Skin epidermis (tissue), 12 donors: ENCODE measurements at regions not wholly inside any gene's neighbourhood (a gene's known extent, or its start where the extent isn't known, plus 50 kb on each side); places are given as distances from the start of the nearest gene placed in this dataset.

Experiments used
- H3K27ac ChIP-seq, 21 experiments: fragments of 200-600 bp; sonication (generic) in 11 of 21; one replicate each; pipeline ENCODE4 v1.5.0; 2020; ENCODE audit warnings: mild to moderate bottlenecking in 3 of 21, inconsistent platforms in 2 of 21, moderate library complexity in 2 of 21
- H3K4me3 ChIP-seq, 7 experiments: fragments of 200-600 bp; sonication (generic) in 2 of 7; one replicate each; pipeline ENCODE4 v1.5.0; 2020; ENCODE audit warnings: inconsistent platforms in 2 of 7, mild to moderate bottlenecking in 2 of 7, moderate library complexity in 1 of 7

DNA sequence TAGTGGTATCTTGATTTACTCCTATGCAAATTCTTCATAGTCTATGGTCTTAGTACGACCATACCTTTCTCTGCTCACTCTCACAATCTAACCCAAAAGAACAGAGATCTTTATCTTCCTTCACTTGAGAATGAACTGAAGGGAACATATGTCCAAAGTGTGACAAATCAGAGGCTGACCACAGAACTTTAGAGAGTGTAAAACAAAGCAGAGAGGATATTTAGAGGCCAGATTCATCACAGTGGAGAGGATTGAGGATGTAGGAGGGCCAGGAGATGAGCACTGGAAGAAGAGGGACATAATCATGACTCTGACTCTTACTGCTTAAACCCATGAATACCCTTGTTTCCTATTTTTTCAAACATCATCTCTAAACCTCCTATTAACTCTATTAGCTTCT, 935.3 kb upstream of the PHF14 start:
- no peak overlapping the region for H3K27ac ChIP-seq
- H3K4me3 ChIP-seq: no peak overlapping the region

DNA sequence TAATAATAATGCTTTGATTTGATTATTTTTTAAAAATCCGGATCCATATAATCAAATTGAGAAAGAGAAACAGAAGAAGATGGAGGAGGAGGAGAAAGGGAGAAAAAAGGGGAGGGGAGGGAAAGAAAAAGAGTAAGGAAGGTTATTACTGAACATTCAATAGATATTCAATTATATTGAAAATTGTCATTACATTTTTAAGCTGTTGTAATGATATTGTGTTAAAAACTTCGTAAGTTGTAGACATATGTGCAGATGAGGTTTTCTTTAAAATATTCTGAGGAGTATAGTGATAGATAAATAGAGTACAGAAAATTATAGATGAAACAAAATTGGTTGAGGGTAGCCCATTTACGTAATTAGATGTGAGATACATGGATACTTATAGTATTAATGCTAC, 933.0 kb upstream of the PHF14 start:
- Histone ChIP-seq H3K27ac (no peak overlapping the region), H3K4me3 (no peak overlapping the region)

DNA sequence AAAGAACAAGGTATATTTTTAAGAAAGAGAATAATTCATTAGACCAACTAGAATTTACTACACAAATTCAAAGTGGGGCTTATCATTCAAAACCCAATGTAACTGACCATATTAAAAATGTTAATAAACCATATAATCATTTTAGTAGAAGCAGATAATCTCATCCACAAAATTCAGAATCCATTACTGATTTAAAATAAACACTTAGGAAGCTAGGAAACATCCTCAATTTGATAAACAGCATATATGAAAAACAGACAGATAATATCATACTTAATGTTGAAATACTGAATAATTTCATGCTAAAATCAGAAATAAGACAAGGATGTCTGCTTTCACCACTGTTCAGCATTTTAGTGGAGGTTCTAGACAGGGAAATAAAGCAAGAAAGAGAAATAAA, 902.8 kb upstream of the PHF14 start:
- Histone ChIP-seq H3K27ac (no peak overlapping the region), H3K4me3 (no peak overlapping the region)

DNA sequence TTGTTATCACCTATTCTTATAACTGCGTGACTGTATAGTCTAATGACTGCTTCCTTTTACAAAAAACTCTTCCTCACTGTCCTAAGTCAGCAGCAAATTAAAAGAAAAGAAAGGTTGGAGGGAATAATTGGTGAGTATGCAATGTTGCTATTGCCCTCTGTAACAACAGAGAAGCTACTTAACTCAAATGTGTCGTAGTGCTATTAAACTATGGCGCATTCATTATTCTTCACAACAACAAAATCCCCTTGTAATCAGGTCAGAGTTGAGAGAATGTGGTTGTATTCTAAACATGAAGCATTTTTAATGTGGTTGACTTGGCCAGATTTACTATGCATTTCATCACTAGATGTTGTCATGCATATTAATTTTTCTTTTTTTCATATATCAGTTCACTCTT, 897.8 kb upstream of the PHF14 start:
- no peak overlapping the region for H3K4me3 ChIP-seq
- no peak overlapping the region for H3K27ac ChIP-seq

DNA sequence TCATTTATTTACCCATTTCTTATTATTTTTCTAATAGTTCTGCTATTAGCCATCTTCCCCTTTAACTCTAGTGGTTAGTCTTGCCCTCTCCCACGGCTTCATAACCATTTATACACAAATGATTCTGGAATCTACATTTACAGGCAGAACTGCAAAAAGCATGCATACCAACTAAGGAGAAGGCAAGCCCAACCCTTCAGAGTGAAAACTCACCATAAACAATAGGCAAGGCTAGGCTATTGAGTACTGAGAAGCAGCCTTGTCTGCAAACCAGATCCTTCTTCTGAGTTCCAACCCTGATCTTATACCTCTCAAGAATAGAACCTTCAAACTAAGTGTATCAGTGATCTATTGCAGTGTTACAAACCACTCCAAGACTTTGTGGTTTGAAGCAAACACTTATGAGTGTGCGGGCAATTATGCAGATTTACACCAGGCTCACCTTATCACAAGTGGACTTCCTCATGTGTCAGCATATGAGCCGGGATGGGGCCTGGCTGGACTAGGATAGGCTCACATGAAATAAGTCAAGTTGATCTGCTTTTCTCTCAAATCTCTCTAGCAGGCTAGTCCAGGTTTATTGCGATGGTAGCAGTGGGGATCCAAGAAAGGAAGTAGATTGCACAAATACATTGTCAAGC, 896.9 kb upstream of the PHF14 start:
- H3K4me3 ChIP-seq: no peak overlapping the region
- H3K27ac ChIP-seq: no peak overlapping the region

DNA sequence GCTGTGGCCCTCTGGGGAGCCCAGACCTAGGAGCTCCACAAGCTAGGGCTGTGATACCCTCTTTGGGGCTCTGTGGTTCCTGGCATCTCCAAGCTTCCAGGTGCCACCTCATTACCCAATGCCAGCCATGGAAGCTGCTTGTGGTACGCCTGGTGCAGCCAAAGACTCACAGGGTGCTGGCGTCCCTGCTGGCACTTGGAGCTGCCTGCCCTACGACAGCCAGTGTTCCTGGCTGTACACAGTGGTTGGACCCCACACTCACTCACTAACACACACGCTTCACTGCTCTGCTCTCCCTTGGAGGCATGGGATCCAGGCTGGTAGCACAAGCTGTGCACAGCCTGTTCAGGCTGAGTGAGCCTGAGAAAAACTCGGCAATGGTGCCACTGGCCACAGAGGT, 894.1 kb upstream of the PHF14 start:
- H3K4me3 ChIP-seq: no peak overlapping the region
- H3K27ac ChIP-seq: no peak overlapping the region

DNA sequence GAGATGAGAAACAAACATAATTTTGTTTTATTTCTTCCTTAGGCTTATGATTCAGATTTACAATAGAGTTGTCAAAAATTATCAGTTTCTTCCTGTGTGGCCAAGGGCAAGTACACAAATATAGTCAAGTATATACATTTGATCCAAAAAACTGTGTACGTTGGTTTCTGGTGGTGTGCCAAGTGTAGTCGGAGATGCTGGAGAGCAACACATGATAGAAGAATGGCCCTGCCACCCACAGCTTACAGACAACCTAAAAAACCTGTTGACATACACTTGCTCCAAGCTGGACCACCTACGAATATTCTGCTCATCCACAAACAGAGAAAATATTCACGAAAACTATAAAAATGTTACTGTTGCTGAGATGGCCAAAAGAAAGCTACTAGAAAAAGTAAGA, 890.8 kb upstream of the PHF14 start:
- no peak overlapping the region for H3K4me3 ChIP-seq
- H3K27ac ChIP-seq: no peak overlapping the region

DNA sequence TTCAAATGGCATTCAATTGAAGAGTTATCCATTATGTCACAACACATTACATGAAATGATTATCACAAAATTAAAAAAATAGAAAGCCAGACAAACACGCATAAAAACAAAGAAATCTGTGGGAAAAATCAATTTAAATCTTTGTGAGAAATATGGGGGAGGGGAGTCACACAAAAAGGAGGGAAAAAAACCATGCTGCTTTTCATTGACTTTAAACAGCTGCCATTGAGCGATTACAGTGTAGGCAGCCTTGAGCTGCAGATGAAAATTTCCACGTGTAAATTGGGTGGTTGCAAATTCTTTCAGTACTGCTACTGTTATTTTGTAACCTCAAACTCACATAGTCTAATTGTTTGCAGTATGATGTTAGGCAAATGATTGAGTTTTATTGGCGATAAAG, 889.9 kb upstream of the PHF14 start:
- H3K4me3 ChIP-seq: no peak overlapping the region
- no peak overlapping the region for H3K27ac ChIP-seq

DNA sequence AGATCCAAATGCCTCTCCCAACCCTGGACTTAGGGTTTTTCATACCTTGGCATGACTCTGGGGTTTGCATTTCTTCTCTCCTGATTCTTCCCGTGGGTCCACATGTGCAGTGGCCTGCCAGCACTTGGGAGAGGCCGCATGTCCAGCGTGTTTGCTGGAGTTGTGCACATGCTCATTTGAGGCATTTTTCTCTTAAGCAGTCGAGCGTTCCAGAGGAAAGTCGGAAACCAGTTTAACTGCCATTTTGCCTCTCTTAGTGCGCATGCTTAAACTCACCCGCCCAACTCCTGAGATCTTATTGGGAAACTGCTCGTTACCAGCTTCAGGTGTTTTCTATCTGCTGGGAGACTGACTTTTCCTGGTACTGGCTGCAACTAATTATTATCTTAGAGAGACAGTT, 888.4 kb upstream of the PHF14 start:
- no peak overlapping the region for H3K4me3 ChIP-seq
- H3K27ac ChIP-seq: no peak overlapping the region

DNA sequence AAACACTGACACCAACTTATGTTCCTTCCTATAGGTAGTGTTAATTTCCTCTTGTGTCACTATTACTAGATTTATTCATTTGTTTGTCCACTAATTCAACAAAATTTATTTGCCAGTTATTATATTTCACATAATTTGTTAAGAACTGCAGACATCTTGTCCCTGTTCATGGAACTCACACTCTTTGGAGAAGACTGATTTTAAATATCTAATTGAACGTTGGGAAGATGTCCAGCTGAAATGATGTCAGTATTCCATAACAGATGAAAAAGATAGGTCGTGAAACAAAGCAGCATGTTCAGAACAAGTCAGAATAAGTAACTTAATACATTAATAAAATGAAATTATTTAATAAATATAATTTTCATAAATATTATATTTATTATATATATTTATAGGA, 873.1 kb upstream of the PHF14 start:
- Histone ChIP-seq H3K4me3 (no peak overlapping the region), H3K27ac (no peak overlapping the region)

DNA sequence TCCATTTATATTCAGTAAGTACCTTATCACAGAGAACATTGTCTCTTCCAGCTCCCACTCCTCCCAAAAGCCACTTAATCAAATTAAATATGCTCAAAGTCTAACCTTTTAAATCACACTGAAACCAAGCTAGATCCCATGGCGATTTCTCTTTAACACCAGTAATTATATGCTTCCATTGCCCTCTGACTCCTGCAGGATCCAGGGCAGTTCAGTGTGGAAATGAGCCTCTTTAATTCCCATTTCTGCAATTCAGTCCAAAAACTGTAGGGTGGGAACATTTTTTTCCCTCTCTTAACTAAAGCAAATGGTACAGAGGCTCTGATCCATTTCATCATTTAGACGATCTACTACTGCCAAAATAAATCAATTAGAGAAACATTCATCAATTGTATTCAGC, 872.3 kb upstream of the PHF14 start:
- no peak overlapping the region for H3K27ac ChIP-seq
- no peak overlapping the region for H3K4me3 ChIP-seq

DNA sequence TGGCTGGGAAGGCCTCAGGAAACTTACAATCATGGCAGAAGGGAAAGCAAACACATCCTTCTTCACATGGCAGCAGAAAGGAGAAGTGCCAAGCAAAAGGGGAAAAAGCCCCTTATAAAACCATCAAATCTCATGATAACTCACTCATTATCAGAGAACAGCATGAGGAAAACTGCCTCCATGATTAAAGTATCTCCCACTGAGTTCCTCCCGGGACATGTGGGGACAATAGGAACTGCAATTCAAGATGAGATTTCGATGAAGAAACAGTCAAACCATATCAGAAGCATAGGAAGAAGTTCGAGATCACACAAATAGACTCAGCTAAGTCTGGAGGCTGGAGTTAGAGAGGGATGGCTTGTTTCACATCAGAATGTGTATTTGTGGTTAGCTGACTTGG, 869.4 kb upstream of the PHF14 start:
- no peak overlapping the region for H3K4me3 ChIP-seq
- no peak overlapping the region for H3K27ac ChIP-seq

DNA sequence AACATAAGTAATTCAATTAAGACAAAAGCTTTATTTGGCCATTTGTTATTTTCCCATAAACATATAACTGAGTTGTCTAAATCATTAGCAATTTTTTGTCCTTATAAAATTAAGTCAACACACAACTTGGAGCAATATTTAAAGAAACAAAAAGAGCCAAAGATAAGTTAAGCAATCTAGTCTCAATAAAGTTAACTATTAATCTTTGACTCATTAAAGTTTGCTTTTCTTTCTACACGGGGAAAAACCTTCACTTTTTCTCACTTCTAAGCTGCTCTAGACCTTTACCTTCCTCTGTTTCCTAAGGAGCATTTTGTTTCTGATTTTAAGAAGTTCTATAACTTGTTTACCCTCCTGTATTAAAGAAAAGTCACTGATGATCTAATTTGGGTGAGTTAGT, 867.1 kb upstream of the PHF14 start:
- H3K4me3 ChIP-seq: no peak overlapping the region
- H3K27ac ChIP-seq: no peak overlapping the region

DNA sequence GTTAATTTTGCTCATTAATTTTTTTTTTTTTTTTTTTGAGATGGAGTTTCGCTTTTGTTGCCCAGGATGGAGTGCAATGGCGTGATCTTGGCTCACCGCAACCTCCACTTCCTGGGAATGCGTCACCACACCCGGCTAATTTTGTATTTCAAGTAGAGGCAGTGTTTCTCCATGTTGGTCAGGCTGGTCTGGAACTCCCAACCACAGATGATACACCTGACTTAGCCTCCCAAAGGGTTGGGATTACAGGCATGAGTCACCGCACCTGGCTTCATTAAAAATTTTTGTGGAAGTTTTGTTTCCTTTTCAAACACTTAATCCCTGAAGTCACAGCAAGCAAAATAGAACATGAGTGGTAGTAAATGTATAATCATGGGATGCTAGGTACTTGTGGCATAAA, 857.2 kb upstream of the PHF14 start:
- H3K4me3 ChIP-seq: no peak overlapping the region
- no peak overlapping the region for H3K27ac ChIP-seq

DNA sequence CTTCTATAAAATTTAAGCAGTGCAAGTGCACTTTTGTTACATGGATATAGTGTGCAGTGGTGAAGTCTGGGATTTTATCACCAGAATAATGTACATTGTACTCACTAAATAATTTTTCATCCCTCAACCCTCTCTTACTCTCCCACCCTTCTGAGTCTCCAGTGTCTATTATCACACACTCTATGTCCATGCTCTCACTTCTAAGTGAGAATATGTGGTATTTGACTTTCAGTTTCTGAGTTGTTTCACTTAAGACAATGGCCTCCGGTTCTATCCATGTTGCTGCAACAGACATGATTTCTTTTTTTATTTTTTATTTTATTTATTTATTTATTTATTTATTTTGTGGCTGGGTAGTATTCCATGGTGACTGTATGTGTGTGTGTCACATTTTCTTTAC, 855.9 kb upstream of the PHF14 start:
- Histone ChIP-seq H3K27ac (no peak overlapping the region), H3K4me3 (no peak overlapping the region)

DNA sequence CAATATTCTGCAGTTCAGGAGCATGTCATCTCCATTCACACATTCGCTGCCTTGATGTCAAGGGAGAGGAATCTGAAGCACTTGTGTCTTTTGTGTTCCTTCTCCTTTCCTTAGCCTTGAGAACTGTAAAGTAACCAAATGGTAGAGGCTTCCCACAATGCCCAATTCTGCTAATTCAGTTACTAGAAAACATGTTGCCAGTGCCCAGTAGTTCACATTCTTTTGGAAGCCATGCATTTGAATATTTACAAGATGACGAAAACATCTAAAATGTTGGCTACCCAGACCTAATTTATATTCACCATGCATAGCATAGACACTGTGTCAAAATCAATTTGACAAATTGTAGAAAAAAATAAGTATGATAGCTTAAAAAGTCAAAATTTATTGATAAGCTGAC, 852.7 kb upstream of the PHF14 start:
- Histone ChIP-seq H3K27ac (no peak overlapping the region), H3K4me3 (no peak overlapping the region)

DNA sequence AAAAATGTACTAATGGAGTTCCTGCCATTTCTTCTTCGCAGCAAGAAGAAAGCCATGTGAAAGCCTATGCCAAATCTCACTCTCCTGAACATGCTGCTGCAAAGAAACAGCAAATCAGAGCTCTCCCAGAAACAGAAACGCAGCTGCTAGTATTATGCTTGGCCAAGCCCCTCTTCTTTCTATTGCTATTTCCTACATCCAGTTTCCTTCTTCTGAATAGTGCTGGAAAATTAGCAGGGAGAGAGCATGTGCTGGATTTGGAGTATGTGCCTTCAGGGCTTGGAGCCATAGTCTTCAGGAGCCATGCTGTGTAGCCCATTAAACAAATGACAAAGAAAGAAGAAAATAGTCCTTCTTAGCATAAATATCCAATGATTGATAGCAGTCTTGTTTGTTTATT, 852.0 kb upstream of the PHF14 start:
- no peak overlapping the region for H3K4me3 ChIP-seq
- H3K27ac ChIP-seq: no peak overlapping the region

DNA sequence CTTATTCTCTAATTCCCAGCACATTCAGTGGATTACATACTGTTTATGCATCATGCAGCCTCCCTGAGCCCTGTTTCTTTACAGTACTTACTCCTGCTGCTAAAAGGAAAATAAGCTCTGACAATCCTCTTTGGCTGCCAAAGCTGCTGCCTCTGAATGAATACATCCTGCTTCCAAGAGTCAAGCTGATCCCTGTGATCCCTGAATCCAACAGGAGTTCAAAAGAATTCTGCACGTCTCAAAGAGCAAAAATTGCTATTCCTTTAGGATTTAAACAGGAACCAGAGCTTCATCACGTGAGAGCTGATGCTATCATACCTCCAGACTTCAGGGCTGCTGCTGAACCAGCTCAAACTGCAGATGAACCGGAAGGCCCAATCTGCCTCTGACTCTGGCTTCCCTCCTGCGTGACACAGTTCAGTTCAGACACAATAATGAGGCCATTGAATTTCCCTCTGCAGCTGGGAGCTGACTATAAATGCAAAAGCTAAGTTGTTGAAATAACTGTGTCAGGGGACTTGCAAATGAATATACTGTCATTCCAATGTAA, 851.0 kb upstream of the PHF14 start:
- no peak overlapping the region for H3K4me3 ChIP-seq

DNA sequence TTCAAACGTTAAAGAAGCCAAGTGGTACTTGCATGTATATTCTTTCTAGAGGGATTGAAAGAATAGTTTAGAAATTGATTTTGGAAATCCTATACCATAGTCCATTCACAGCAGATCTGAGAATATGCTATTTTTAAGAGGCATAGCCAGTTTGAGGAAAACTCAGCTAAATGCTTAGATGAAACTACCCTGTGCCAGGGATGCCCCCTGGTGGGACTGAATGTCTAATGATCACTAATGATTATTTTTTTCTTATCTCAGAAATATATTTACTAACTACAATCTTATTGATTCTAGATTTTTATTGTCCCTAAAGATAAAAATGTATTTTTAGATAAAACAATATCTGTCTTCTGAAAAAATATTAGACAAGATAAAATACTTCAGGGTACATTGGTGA, 844.9 kb upstream of the PHF14 start:
- Histone ChIP-seq H3K4me3 (no peak overlapping the region), H3K27ac (no peak overlapping the region)

More for the DNA sequence above, 851.0 kb upstream of the PHF14 start:
- no peak overlapping the region for H3K27ac ChIP-seq

DNA sequence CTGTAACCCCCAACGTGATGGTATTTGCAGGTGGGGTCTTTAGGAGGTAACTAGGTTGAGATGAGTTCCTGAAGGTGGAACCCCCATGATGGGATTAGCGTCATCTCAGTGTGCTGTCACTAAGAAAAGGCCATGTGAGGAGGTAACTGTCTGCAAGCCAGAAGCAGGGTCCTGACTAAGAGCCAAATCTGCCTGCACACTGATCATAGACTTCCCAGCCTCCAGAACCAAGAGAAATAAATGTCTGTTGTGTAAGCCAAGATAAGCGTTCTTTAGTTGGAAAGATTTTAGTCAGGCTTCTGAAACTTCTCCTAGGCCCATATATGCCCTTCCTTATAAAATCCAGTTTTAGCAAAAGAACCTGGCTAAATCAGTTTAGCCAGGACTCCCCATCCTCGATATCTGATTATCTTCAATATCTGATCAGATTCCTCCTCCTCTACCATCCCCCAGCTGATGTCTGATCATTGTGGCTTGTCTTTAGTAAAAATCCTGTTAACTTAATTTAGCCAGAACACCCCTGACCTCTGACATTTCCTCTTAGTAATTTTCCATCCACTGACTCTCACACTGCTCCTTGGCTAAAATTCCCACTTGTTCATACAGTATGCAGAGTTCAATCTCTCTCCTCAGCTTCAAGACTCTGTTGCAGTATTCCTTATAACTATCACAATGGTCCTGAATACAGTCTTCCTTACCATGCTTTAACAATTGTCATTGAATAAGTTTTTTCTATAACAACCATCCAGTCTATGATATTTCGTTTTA, 835.4 kb upstream of the PHF14 start:
- Histone ChIP-seq H3K4me3 (no peak overlapping the region), H3K27ac (no peak overlapping the region)

DNA sequence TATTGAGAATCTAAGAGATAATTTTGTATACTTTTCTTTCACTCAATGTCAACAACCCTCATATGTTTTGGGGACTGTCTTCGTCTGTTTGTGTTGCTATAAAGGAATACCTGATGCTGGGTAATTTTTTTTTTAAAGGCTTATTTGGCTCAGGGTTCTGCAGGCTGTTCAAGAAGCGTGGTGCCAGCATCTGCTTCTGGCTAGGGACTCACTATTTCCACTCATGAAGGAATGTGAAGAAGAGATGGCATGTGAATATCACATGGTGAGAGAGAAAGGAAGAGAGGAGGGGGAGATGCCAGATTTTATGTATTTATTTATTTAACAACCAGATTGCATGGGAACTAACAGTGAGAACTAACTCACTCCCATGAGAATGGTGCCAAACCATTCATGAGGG, 827.4 kb upstream of the PHF14 start:
- H3K4me3 ChIP-seq: no peak overlapping the region

DNA sequence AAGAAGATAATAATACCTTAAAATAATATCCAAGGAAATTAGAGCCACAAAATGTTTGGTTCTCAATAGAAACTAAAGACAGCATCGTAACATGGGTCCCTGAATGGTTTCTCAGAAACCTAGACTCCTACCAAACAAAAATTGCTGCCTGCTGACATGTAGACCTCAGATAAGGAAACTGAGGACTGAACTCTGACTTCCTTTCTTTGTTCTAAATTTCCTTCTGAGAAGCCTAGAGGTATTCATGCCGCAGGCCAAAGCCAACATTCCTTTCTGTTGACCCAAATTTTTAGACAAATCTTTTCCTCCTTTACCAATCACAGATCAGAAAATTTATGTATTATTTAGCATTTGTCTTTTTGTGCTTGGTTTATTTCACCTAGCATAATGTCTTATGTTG, 816.7 kb upstream of the PHF14 start:
- Histone ChIP-seq H3K27ac (peak overlapping the region in 1 of 21 experiments; percentile 13), H3K4me3 (no peak overlapping the region)

More for the DNA sequence above, 827.4 kb upstream of the PHF14 start:
- no peak overlapping the region for H3K27ac ChIP-seq
